Gastrocnemius medialis (tissue), 4 donors: ENCODE measurements at regions not wholly inside any gene's neighbourhood (a gene's known extent, or its start where the extent isn't known, plus 50 kb on each side); places are given as distances from the start of the nearest gene placed in this dataset.

Experiments used
- CTCF ChIP-seq, 5 experiments: fragments of 450-650 bp in 3 of 5; fragments of 200-600 bp in 2 of 5; sonication (generic) in 2 of 5; IDR thresholded peaks in 4 of 5; conservative IDR thresholded peaks in 1 of 5; 1 replicate in 4 of 5; 2 replicates in 1 of 5; pipeline ENCODE4 v1.5.1; 2016 to 2019; ENCODE audit warnings: antibody characterized with exemption in 5 of 5, mild to moderate bottlenecking in 3 of 5, moderate library complexity in 3 of 5
- POLR2A ChIP-seq, 2 donors: fragments of 450-650 bp; IDR thresholded peaks; one replicate each; pipeline ENCODE4 v1.6.1; 2017; ENCODE audit warnings: antibody characterized with exemption in 2 of 2, mild to moderate bottlenecking in 2 of 2, moderate library complexity in 2 of 2

DNA sequence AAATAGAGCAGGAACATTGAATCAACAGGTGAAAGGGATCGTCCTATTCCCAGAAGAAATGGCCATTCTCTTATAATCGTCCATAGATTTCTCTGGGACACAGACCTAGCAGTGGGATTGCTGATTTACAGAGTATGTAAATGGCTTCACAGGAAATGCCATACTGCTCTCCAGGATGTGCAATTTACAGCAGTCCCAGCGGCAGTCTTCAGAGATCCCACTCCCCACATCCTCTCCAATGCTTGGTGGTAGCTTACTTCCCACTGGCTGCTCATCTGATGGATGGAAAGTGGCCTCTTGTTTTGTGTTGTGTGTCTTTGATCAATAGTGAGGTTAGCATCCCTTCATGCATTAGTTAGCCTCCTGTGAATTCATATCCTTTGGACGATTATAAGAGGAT, 58.1 kb upstream of the PRMT8 start:
- TF ChIP-seq CTCF (IDR thresholded peaks at IDR 0.05 in 4 of 5, conservative IDR thresholded peaks at IDR 0.05 in 1 of 5) (no peak), POLR2A (IDR thresholded peaks at IDR 0.05) (no peak)
